Activated naive CD8-positive, alpha-beta T cell (primary cell): ENCODE measurements at regions not wholly inside any gene's neighbourhood (a gene's known extent, or its start where the extent isn't known, plus 50 kb on each side); places are given as distances from the start of the nearest gene placed in this dataset.
"Not testable (repeated sequence)": the region's sequence is repeated elsewhere in the genome, so short reads cannot be mapped to it uniquely, and the experiment has no call there.

Experiments used
- H3K27ac Mint-ChIP-seq: one replicate; pipeline ENCODE4 v1.8.0; 2021; ENCODE audit warnings: mixed read lengths
- H3K27me3 Mint-ChIP-seq: one replicate; pipeline ENCODE4 v1.8.0; 2021; ENCODE audit warnings: mixed read lengths
- H3K36me3 Mint-ChIP-seq: one replicate; pipeline ENCODE4 v1.8.0; 2021; ENCODE audit warnings: mixed read lengths
- H3K4me1 Mint-ChIP-seq: one replicate; pipeline ENCODE4 v1.8.0; 2021; ENCODE audit warnings: low read depth, mixed read lengths
- H3K4me3 Mint-ChIP-seq: one replicate; pipeline ENCODE4 v1.8.0; 2021; ENCODE audit warnings: mild to moderate bottlenecking, mixed read lengths
- H3K9me3 Mint-ChIP-seq: one replicate; pipeline ENCODE4 v1.8.0; 2021; ENCODE audit warnings: low read depth, mixed read lengths

DNA sequence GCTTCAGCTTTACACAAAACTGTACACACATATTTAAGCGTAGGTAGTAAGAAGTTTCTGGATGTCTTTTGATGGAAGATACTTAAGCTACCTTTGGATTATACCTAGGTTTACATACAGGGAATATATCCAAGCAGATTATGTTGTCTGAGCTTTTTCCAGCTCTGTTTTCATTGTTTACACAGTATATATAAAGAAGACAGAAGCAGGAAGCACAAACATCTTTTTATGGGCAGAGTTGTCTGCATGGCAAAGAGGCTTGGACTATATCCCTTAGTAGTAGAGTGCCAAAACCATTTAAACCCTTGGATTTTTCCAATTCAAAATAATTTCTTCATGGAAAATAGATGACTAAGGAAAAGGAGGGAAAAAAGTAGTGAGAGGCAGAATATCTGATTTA, 329.4 kb upstream of the AGA start:
- no peaks in the 10 kb centered on the region for H3K4me1 Mint-ChIP-seq
- no peaks in the 10 kb centered on the region for H3K9me3 Mint-ChIP-seq
- H3K36me3 Mint-ChIP-seq, result no peaks in the 10 kb centered on the region
- peaks cover 4% of the 10 kb centered on the region for H3K27me3 Mint-ChIP-seq
- no peak overlapping the region for H3K4me3 Mint-ChIP-seq
- H3K27ac Mint-ChIP-seq, result no peak overlapping the region

DNA sequence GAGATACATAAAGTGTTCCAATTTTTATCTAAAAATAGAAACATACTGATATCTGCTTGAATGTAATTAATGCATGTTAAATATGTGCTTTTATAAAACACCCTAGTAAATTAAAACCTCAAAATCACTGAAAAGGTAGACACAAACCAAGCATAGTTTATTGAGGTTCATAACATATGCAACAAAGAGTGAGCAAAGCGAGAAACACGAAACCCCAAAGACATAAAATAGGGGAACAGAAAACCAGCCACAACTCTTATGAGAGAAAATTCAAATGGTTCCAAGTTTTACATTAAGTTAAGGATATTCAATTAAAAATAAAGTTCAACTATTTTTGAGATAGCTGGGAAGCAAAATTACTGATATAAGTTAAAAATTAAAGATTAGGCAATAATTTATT, 336.4 kb upstream of the AGA start:
- Mint-ChIP-seq H3K4me1 (no peaks in the 10 kb centered on the region), H3K4me3 (no peak overlapping the region), H3K27me3 (peaks cover 5% of the 10 kb centered on the region), H3K9me3 (no peaks in the 10 kb centered on the region), H3K27ac (no peak overlapping the region), H3K36me3 (no peaks in the 10 kb centered on the region)

DNA sequence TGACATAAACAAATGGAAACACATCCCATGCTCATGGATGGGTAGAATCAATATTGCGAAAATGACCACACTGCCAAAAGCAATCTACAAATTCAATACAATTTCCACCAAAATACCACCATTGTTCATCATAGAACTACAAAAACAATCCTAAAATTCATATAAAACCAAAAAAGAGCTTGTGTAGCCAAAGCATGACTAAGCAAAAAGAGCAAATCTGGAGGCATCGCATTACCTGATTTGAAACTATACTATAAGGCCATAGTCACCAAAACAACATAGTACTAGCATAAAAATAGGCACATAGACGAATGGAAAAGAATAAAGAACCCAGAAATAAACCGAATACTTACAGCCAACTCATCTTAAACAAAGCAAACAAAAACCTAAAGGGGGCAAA, 342.8 kb upstream of the AGA start:
- H3K4me3 Mint-ChIP-seq, result no peak overlapping the region
- no peak overlapping the region for H3K27ac Mint-ChIP-seq
- H3K4me1 Mint-ChIP-seq, result no peaks in the 10 kb centered on the region
- no peaks in the 10 kb centered on the region for H3K27me3 Mint-ChIP-seq
- no peaks in the 10 kb centered on the region for H3K36me3 Mint-ChIP-seq
- H3K9me3 Mint-ChIP-seq, result no peaks in the 10 kb centered on the region

DNA sequence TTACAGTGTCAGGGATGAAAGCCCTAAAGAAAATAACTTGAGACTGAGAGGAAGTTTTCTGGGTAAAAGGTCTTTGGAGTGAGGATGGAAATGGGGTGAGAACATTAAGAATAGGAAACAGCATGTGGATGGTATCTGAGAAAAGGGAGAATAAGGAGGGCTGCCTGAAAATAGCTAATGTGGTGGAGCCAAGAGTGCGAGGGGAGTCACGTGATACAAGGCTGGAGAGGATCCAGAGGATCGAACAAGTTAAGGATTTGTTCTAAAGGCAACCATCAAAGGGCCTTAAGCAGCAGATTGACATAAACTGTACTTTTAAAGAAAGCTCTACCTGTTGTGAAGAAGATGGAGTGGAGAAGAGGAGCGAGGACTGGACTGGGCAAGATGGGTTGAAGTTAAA, 347.4 kb upstream of the AGA start:
- Mint-ChIP-seq H3K36me3 (no peaks in the 10 kb centered on the region), H3K27me3 (no peaks in the 10 kb centered on the region), H3K4me1 (no peaks in the 10 kb centered on the region), H3K27ac (no peak overlapping the region), H3K4me3 (no peak overlapping the region), H3K9me3 (no peaks in the 10 kb centered on the region)

DNA sequence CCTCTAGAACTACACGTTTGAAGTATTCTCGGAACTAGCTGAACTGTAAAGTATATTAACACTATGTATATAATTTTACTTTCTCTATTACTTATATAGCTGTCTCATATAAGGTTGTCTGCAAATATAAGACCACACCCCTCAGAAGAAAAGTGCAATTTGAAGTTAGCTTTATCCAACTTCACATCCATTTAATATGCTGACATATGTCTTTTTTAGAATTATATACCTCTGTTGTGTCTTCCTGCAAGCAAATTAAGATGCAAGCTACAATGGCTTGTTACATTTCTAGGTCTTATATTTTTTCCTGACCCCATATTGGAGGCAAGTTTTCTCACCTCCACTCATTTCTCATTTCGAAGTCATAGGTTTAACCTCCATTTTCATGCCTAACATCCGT, 349.0 kb upstream of the AGA start:
- no peak overlapping the region for H3K4me3 Mint-ChIP-seq
- H3K9me3 Mint-ChIP-seq, result no peaks in the 10 kb centered on the region
- no peaks in the 10 kb centered on the region for H3K4me1 Mint-ChIP-seq
- H3K27me3 Mint-ChIP-seq, result no peaks in the 10 kb centered on the region
- no peaks in the 10 kb centered on the region for H3K36me3 Mint-ChIP-seq
- no peak overlapping the region for H3K27ac Mint-ChIP-seq

DNA sequence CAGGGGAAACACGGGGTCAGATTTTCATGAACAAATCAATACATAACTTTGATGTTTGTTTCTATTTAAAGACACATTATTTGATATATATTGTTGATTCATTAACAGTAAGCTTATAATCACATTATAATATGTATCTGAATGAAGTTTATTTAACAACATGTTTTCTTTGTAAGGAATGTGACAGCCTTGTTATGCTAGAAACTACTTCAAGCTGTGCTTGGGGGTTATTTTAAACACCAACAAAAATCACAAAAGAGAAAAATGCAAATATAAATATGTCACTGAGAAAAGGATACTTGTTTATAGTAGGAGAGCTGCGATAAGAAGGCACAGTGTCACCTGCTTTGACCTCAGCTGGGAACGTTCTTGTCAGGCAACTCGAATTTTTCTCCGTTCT, 354.6 kb upstream of the AGA start:
- H3K27ac Mint-ChIP-seq, result no peak overlapping the region
- no peak overlapping the region for H3K4me3 Mint-ChIP-seq
- H3K4me1 Mint-ChIP-seq, result no peaks in the 10 kb centered on the region
- H3K9me3 Mint-ChIP-seq, result no peaks in the 10 kb centered on the region
- no peaks in the 10 kb centered on the region for H3K27me3 Mint-ChIP-seq
- H3K36me3 Mint-ChIP-seq, result no peaks in the 10 kb centered on the region

DNA sequence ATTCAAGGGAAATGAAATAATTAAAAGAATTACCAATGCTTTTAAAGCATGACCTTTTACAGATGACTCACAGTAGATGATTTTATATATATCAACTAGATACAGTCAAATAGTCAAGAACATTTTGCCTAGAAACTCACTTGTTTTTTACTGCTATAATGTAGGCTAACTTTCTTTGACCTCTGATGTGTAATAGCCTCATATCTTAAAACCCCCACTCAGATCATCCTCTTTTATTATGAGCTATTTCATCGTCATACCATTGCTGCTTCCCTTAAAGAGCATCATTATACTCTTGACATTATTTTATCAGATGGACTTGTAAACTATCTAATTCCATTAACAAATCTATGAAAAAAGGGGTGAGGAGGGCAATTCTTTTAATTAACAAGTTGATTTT, 355.9 kb upstream of the AGA start:
- Mint-ChIP-seq H3K27me3 (no peaks in the 10 kb centered on the region), H3K9me3 (no peaks in the 10 kb centered on the region), H3K4me3 (no peak overlapping the region), H3K27ac (no peak overlapping the region), H3K4me1 (no peaks in the 10 kb centered on the region), H3K36me3 (no peaks in the 10 kb centered on the region)

DNA sequence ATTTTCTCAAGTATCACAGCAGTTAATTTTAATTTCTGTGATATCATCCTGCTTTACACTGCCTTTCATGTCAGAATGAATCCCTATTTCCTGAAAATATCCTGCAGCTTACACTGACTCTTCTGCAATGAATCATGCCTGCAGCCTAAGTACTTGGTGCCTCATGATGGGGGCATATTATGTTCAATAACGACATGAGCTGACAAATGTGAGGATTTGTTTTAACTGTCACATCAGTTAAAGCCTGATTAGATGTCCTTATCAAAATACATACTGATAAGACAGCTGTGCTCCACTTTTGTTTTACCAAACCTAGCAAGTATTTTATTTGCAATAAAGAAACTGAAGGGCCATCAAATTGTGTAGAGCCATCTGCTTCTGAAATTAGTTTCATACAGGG, 359.9 kb upstream of the AGA start:
- H3K36me3 Mint-ChIP-seq, result no peaks in the 10 kb centered on the region
- H3K4me1 Mint-ChIP-seq, result no peaks in the 10 kb centered on the region
- no peak overlapping the region for H3K27ac Mint-ChIP-seq
- H3K9me3 Mint-ChIP-seq, result no peaks in the 10 kb centered on the region
- H3K4me3 Mint-ChIP-seq, result no peak overlapping the region
- no peaks in the 10 kb centered on the region for H3K27me3 Mint-ChIP-seq

DNA sequence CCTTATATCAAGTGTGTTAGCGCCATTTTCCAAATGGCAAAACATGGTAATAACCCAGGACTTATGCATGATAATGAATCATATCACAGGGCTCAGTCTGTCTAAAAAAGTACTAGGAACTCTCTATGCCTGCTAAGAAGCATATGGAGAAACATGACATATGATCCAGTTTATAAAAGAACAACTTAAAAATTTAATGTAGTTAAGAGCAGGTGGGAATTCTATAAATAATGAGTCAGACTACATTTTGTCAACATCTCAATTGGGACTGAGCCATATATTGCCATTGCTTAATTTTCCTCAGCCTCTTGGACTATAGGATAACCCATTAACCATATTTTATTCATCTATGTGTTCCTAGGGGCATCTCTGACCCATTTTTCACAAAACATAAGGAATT, 360.4 kb upstream of the AGA start:
- Mint-ChIP-seq H3K27me3 (no peaks in the 10 kb centered on the region), H3K9me3 (no peaks in the 10 kb centered on the region), H3K27ac (no peak overlapping the region), H3K4me3 (no peak overlapping the region), H3K4me1 (no peaks in the 10 kb centered on the region), H3K36me3 (no peaks in the 10 kb centered on the region)

DNA sequence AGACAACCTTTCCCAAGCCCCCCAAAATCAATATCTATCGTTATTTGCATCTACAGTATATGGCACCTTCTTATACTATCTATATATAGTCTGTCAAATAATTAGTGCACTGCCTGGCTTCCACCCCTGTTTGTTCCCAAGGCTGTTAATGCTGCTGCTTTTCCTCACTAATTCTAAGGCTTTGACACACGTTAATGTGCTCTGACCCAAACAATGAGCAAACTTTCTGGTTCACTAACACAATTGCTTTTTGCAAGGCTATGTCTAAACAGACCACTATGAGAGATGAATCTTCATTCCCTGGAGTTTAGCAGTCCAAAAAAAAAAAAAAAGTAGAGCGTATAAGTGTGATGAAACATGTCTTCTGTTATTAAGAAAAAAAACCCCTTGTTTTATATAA, 360.9 kb upstream of the AGA start:
- Mint-ChIP-seq H3K27ac (no peak overlapping the region), H3K9me3 (no peaks in the 10 kb centered on the region), H3K4me1 (no peaks in the 10 kb centered on the region), H3K36me3 (no peaks in the 10 kb centered on the region), H3K27me3 (no peaks in the 10 kb centered on the region), H3K4me3 (no peak overlapping the region)

DNA sequence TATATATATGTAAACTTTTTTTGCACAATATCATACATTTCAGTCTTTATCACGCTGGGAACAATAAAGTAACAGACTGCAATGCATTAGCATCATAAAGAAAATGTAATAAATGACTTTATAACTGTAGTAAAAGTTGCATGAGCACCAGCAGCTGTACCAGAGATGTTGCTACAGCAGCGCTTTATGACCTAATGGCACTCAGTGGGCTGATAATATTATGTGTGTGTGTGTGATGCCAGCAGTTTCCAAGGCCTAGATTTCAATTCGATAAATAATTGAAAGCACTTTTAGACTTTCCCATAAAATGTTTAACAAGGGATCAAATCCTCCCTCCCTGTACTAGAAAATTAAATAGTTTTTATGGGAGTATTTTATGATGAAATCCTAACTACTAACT, 367.6 kb upstream of the AGA start:
- H3K27me3 Mint-ChIP-seq, result no peaks in the 10 kb centered on the region
- H3K36me3 Mint-ChIP-seq, result no peaks in the 10 kb centered on the region
- no peak overlapping the region for H3K4me3 Mint-ChIP-seq
- H3K27ac Mint-ChIP-seq, result no peak overlapping the region
- H3K4me1 Mint-ChIP-seq, result no peaks in the 10 kb centered on the region
- H3K9me3 Mint-ChIP-seq, result no peaks in the 10 kb centered on the region

DNA sequence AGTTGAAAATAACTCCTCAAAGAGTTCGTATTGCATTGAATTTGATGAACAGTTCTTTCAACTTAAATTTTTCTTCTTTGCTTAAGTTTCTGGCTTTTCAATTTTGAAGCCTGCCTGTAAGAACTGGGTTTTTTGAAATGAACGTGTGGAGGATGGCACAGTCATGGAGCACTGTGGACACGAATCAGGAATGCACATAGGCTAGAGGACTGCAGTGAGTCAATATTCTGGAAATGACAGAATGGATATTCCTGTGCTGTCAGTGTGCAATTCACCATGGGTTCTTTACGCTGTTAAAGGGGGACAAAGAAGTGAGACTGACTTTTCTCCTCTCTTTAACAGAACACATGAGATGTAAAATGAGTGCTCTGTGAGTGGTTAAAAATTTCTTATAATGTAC, 368.0 kb upstream of the AGA start:
- no peak overlapping the region for H3K4me3 Mint-ChIP-seq
- H3K27ac Mint-ChIP-seq, result no peak overlapping the region
- no peaks in the 10 kb centered on the region for H3K4me1 Mint-ChIP-seq
- H3K36me3 Mint-ChIP-seq, result no peaks in the 10 kb centered on the region
- H3K27me3 Mint-ChIP-seq, result no peaks in the 10 kb centered on the region
- no peaks in the 10 kb centered on the region for H3K9me3 Mint-ChIP-seq

DNA sequence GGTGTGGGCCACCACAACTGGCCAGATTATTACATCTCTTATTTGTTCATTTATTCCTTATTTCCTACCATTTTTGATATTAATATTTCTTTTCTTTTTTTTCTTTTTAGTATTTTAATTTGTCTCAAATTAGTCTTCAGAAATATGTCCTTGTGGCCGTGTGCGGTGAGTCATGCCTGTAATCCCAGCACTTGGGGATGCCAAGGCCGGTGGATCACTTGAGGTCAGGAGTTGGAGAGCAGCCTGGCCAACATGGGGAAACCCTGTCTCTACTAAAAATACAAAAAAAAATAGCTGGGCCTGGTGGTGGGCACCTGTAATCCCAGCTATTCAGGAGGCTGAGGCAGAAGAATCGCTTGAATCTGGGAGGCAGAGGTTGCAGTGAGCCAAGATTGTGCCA, 376.2 kb upstream of the AGA start:
- H3K4me1 Mint-ChIP-seq, H3K4me3 Mint-ChIP-seq, H3K36me3 Mint-ChIP-seq, H3K27ac Mint-ChIP-seq, H3K27me3 Mint-ChIP-seq, H3K9me3 Mint-ChIP-seq: not testable (repeated sequence)

DNA sequence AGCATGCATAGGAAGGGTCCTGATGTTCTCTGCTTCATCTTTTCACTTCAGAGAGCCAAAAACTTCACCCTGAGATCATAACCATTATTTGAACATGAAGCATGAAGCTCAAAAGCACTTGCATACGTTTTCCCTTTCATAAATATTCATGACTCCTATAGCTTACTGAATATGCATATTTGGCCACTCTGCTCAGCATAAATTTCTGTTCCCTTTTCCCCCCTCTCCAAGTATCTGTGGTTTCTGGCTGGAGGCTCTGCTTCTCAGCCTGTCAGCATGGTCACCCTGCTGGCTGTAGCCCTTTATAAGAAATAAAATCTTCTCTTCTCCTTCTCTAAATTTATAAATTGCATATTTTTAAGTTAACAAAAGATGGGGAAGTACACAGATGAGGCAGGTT, 384.7 kb upstream of the AGA start:
- no peak overlapping the region for H3K4me3 Mint-ChIP-seq
- no peaks in the 10 kb centered on the region for H3K4me1 Mint-ChIP-seq
- H3K36me3 Mint-ChIP-seq, result no peaks in the 10 kb centered on the region
- peaks cover 1% of the 10 kb centered on the region for H3K27me3 Mint-ChIP-seq
- peaks cover 12% of the 10 kb centered on the region for H3K9me3 Mint-ChIP-seq
- H3K27ac Mint-ChIP-seq, result no peak overlapping the region

DNA sequence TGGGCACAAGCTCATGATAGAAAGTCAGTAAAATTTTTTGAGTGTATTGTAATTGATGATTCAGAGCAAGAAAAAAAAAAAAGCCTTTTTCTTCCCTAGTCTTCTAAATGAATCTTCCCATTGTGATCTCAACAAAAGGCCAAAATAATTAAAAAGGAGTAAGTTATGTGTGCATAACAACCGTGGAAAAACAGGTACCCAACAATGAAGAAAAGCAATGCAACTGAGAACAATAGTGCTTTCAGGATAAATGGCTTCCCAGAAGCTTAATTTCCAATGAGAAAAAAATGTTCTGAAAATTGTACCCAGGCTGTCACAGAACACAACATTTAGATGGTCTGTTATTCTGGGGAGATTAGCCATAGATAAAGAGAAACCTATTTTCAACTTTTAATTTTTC, 399.0 kb upstream of the AGA start:
- Mint-ChIP-seq H3K9me3 (no peaks in the 10 kb centered on the region), H3K4me1 (no peaks in the 10 kb centered on the region), H3K4me3 (no peak overlapping the region), H3K27ac (no peak overlapping the region), H3K27me3 (no peaks in the 10 kb centered on the region), H3K36me3 (no peaks in the 10 kb centered on the region)

DNA sequence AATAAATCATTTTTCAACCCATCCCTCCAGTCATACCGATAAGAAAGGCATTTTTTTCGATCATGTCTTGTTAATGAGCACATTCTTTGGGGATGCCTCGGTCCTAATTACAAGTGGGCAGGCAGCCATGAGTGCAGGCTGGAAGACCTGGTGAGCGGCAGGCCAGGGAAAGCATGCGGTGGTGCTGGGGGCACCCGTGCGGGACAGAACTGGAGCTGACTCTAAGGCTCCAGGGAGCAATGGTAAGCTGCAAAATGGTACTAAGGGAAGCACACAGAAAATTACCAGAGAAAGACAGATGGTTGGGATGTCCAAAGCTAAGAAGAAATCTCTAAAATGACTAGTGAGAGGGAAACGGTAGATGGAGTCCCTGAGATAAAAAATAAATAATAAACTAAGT, 411.0 kb upstream of the AGA start:
- H3K36me3 Mint-ChIP-seq, result no peaks in the 10 kb centered on the region
- H3K27me3 Mint-ChIP-seq, result no peaks in the 10 kb centered on the region
- H3K4me3 Mint-ChIP-seq, result no peak overlapping the region
- no peak overlapping the region for H3K27ac Mint-ChIP-seq
- no peaks in the 10 kb centered on the region for H3K4me1 Mint-ChIP-seq
- peaks cover 4% of the 10 kb centered on the region for H3K9me3 Mint-ChIP-seq
